ENCODE measurements at regions not wholly inside any gene's neighbourhood (a gene's known extent, or its start where the extent isn't known, plus 50 kb on each side); places are given as distances from the start of the nearest gene placed in this dataset.

DNA sequence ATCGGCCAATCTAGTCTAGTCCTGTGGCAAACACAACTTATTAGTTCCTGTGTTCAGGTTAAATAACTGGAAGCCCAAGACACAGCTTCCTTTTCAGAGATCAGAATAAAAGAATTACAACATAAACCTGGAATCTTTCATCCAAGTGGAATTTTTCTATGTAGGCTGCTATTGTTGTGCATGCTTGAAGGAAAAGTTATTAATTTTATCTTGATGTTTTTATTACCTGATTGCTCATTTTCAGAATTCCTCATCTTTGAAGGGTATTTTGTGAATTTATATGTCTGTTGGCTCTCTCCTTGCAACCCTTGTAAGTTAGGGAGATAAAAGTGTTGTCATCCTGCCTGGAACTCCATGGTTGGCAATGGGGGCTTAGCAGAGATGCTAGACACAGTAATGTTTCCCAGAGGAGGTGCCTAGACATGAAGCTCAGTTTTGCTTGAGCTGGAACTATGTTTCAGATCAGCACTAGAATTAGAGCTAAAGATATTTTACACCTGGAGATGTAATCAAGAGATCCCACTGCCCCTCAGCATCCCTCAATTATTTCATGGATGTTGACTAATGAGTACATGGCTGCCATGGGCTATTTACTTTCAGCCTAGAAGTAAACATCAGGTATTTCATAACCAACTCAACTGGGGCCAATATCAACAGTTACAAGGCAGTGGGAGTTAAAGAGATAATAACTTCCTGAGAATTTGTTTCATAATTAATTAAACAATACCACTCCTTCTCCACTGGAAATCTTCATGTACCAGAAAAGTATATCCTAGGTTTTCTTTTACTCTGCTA, 367.0 kb upstream of the MARCKS start:
- Histone ChIP-seq H3K27ac (ENCODE audit: low read length) (no peak overlapping the region), H3K36me3 (ENCODE audit: control insufficient read depth, insufficient read depth, low read length) (no peaks in the 10 kb centered on the region), H3K4me3 (ENCODE audit: low read depth in 2 of 2, low read length in 2 of 2) (no peak overlapping the region), H3K4me1 (ENCODE audit: control insufficient read depth, insufficient read depth, low read length) (no peaks in the 10 kb centered on the region), H3K27me3 (ENCODE audit: control insufficient read depth, insufficient read depth, low read length) (no peaks in the 10 kb centered on the region), H3K9me3 (ENCODE audit: control insufficient read depth, insufficient read depth, low read depth, low read length) (no peaks in the 10 kb centered on the region)
- BruUV-seq (replicated peaks), result no TSS peak
- ChIA-PET POLR2A (no interaction called here), CTCF (interaction anchor here (0.6 kb wide), 1 partner anchor 984 kb away, joined by 3 read pairs; no protein-coding TSS in a partner anchor)
- no peak for ATAC-seq
- in situ Hi-C loops (cut with HindIII; ENCODE audit: low pct_unique_long_range_greater_than_20kb, low sequenced_read_pairs), result no loop called here
- intact Hi-C loops (cut with micrococcal nuclease; ENCODE audit: unreplicated experiment), result no loop called here
- DNase-seq (ENCODE audit: low read depth, low spot score), result no peak
- TF ChIP-seq, protein P1, sequence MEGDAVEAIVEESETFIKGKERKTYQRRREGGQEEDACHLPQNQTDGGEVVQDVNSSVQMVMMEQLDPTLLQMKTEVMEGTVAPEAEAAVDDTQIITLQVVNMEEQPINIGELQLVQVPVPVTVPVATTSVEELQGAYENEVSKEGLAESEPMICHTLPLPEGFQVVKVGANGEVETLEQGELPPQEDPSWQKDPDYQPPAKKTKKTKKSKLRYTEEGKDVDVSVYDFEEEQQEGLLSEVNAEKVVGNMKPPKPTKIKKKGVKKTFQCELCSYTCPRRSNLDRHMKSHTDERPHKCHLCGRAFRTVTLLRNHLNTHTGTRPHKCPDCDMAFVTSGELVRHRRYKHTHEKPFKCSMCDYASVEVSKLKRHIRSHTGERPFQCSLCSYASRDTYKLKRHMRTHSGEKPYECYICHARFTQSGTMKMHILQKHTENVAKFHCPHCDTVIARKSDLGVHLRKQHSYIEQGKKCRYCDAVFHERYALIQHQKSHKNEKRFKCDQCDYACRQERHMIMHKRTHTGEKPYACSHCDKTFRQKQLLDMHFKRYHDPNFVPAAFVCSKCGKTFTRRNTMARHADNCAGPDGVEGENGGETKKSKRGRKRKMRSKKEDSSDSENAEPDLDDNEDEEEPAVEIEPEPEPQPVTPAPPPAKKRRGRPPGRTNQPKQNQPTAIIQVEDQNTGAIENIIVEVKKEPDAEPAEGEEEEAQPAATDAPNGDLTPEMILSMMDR (IDR thresholded peaks at IDR 0.05), result no peak
- TF ChIP-seq TCF7L2 (IDR thresholded peaks at IDR 0.05; ENCODE audit: low read depth, low read length), result no peak
- TF ChIP-seq POLR2AphosphoS5 (IDR thresholded peaks at IDR 0.05; ENCODE audit: low read depth, low read length), result no peak
- no peak for TF ChIP-seq SIN3A (IDR thresholded peaks at IDR 0.05; ENCODE audit: borderline replicate concordance, insufficient read depth, low read depth, low read length)
- TF ChIP-seq, protein P2, sequence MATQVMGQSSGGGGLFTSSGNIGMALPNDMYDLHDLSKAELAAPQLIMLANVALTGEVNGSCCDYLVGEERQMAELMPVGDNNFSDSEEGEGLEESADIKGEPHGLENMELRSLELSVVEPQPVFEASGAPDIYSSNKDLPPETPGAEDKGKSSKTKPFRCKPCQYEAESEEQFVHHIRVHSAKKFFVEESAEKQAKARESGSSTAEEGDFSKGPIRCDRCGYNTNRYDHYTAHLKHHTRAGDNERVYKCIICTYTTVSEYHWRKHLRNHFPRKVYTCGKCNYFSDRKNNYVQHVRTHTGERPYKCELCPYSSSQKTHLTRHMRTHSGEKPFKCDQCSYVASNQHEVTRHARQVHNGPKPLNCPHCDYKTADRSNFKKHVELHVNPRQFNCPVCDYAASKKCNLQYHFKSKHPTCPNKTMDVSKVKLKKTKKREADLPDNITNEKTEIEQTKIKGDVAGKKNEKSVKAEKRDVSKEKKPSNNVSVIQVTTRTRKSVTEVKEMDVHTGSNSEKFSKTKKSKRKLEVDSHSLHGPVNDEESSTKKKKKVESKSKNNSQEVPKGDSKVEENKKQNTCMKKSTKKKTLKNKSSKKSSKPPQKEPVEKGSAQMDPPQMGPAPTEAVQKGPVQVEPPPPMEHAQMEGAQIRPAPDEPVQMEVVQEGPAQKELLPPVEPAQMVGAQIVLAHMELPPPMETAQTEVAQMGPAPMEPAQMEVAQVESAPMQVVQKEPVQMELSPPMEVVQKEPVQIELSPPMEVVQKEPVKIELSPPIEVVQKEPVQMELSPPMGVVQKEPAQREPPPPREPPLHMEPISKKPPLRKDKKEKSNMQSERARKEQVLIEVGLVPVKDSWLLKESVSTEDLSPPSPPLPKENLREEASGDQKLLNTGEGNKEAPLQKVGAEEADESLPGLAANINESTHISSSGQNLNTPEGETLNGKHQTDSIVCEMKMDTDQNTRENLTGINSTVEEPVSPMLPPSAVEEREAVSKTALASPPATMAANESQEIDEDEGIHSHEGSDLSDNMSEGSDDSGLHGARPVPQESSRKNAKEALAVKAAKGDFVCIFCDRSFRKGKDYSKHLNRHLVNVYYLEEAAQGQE (IDR thresholded peaks at IDR 0.05; ENCODE audit: insufficient read depth in 1 of 2, low read depth in 2 of 2, low read length in 1 of 2), result no peak

DNA sequence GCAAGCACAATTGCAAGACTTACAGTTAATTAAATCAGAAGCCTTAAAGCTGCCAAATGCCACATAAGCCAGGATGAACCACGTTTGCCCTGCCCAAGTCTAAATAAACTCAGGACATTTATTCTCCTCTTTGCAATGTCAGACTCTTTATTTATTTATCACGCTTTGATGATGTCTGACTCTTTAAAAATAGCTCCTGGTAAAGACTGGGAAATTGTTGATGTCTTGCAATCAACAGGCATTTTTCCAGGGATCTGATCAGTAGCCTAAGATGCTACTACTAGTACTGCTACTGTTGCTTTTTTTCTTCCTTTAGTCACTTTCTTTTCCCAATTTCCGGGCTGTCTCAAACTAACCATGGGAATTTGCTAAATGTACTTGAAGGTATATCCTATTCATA, 365.8 kb upstream of the MARCKS start:
- Histone ChIP-seq H3K27ac (ENCODE audit: low read length) (no peak overlapping the region), H3K4me1 (ENCODE audit: control insufficient read depth, insufficient read depth, low read length) (no peaks in the 10 kb centered on the region), H3K36me3 (ENCODE audit: control insufficient read depth, insufficient read depth, low read length) (no peaks in the 10 kb centered on the region), H3K9me3 (ENCODE audit: control insufficient read depth, insufficient read depth, low read depth, low read length) (no peaks in the 10 kb centered on the region), H3K4me3 (ENCODE audit: low read depth in 2 of 2, low read length in 2 of 2) (no peak overlapping the region), H3K27me3 (ENCODE audit: control insufficient read depth, insufficient read depth, low read length) (no peaks in the 10 kb centered on the region)
- BruUV-seq (replicated peaks), result no TSS peak
- ChIA-PET CTCF (interaction anchor here (0.7 kb wide), 1 partner anchor 292 kb away, joined by 3 read pairs; no protein-coding TSS in a partner anchor), POLR2A (no interaction called here)
- in situ Hi-C loops (cut with HindIII; ENCODE audit: low pct_unique_long_range_greater_than_20kb, low sequenced_read_pairs), result no loop called here
- no peak for ATAC-seq
- DNase-seq (ENCODE audit: low read depth, low spot score), result no peak
- intact Hi-C loops (cut with micrococcal nuclease; ENCODE audit: unreplicated experiment), result no loop called here
- TF ChIP-seq TCF7L2 (IDR thresholded peaks at IDR 0.05; ENCODE audit: low read depth, low read length), result no peak
- TF ChIP-seq, protein P1 (IDR thresholded peaks at IDR 0.05), result no peak
- no peak for TF ChIP-seq POLR2AphosphoS5 (IDR thresholded peaks at IDR 0.05; ENCODE audit: low read depth, low read length)
- no peak for TF ChIP-seq SIN3A (IDR thresholded peaks at IDR 0.05; ENCODE audit: borderline replicate concordance, insufficient read depth, low read depth, low read length)
- TF ChIP-seq, protein P2 (IDR thresholded peaks at IDR 0.05; ENCODE audit: insufficient read depth in 1 of 2, low read depth in 2 of 2, low read length in 1 of 2), result no peak
